Fibroblast of mammary gland (primary cell): ENCODE measurements at regions not wholly inside any gene's neighbourhood (a gene's known extent, or its start where the extent isn't known, plus 50 kb on each side); places are given as distances from the start of the nearest gene placed in this dataset.

Source experiments
- DNase-seq: peaks from one replicate; pipeline ENCODE4 v3.0.0-alpha.2; 2010; ENCODE audit warnings: low read depth
- H3K4me3 ChIP-seq: 2 replicates; pipeline ENCODE4 v1.5.1; 2011; ENCODE audit warnings: low read depth, mild to moderate bottlenecking, low read length, moderate library complexity; ENCODE audit not compliant: control insufficient read depth
- TF ChIP-seq, protein P1 (sequence below): conservative IDR thresholded peaks from 2 replicates; pipeline ENCODE4 v1.5.1; 2011; ENCODE audit warnings: low read depth, low read length, inconsistent platforms; ENCODE audit not compliant: control insufficient read depth, insufficient read depth

DNA sequence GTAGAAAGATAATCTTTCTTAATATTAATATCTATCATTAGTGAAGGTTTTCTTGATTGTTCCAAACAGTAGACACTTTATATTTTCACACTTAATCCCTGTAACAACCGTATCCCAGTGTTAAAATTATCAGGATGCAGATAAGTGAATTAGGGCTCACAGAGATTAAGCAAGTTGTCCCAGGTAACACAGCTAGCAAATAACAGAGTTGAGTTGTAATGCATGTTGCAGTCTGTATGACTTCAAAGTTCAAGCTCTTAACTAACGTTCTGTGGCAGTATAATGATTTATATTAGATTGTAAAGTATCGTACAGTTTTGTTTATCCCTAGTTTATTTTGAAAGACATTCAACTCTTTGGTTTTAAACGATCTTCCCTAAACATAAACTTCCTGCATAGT, 517.5 kb downstream of the TFAP2B start:
- TF ChIP-seq, protein P1, sequence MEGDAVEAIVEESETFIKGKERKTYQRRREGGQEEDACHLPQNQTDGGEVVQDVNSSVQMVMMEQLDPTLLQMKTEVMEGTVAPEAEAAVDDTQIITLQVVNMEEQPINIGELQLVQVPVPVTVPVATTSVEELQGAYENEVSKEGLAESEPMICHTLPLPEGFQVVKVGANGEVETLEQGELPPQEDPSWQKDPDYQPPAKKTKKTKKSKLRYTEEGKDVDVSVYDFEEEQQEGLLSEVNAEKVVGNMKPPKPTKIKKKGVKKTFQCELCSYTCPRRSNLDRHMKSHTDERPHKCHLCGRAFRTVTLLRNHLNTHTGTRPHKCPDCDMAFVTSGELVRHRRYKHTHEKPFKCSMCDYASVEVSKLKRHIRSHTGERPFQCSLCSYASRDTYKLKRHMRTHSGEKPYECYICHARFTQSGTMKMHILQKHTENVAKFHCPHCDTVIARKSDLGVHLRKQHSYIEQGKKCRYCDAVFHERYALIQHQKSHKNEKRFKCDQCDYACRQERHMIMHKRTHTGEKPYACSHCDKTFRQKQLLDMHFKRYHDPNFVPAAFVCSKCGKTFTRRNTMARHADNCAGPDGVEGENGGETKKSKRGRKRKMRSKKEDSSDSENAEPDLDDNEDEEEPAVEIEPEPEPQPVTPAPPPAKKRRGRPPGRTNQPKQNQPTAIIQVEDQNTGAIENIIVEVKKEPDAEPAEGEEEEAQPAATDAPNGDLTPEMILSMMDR = no peak
- no peak overlapping the region for H3K4me3 ChIP-seq
- no peak for DNase-seq

GRCh38 chr6:51337277-51337676, 518.6 kb downstream of the TFAP2B start:
- TF ChIP-seq, protein P1 = no peak
- H3K4me3 ChIP-seq = no peak overlapping the region
- no peak for DNase-seq

- TF ChIP-seq, protein P1 = no peak
- DNase-seq = no peak
- no peak overlapping the region for H3K4me3 ChIP-seq
These were observed 520.4 kb downstream of the TFAP2B start for GRCh38 chr6:51339108-51339507.

GRCh38 chr6:51339728-51340127, 521.1 kb downstream of the TFAP2B start:
- H3K4me3 ChIP-seq = no peak overlapping the region
- no peak for DNase-seq

GRCh38 chr6:51342393-51342792, 523.7 kb downstream of the TFAP2B start:
- no peak overlapping the region for H3K4me3 ChIP-seq
- TF ChIP-seq, protein P1 = no peak
- no peak for DNase-seq

More at GRCh38 chr6:51339728-51340127, 521.1 kb downstream of the TFAP2B start:
- TF ChIP-seq, protein P1 = no peak

DNA sequence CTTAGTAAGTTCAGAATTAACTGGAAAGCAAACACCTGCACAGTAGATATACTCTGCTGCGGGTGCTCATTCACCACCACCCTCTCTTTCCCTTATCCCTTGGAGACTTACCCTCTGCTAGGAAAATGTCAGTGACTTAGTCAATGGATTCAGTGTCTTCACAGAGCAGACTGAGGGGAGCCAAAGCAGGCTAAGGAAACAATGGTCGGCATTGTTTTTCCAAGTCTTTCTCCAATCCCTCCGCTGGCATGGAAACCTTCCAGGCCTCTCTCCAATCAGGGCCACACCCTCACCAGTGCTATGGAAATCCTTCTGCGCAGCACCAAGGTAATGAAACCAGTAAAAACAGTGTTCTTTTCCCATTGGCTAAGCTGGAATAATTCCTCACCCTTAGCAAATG, 531.2 kb downstream of the TFAP2B start:
- H3K4me3 ChIP-seq = no peak overlapping the region
- no peak for DNase-seq
- TF ChIP-seq, protein P1 = no peak

GRCh38 chr6:51350308-51350904, 531.7 kb downstream of the TFAP2B start:
- DNase-seq = peak; percentile 12
- TF ChIP-seq, protein P1 = peak; percentile 20
- no peak overlapping the region for H3K4me3 ChIP-seq
